Stomach (tissue), 8 donors: ENCODE measurements at regions not wholly inside any gene's neighbourhood (a gene's known extent, or its start where the extent isn't known, plus 50 kb on each side); places are given as distances from the start of the nearest gene placed in this dataset.

Source experiments
- DNase-seq, 2 donors: peaks; one replicate each; pipeline versions ENCODE4 v3.0.0 to v3.0.0-alpha.2; 2013 to 2019
- H3K27ac ChIP-seq, 5 donors: fragments of 200-600 bp in 4 of 5; sonication (generic) in 4 of 5; one replicate each; pipeline ENCODE4 v1.5.1; 2013 to 2019; ENCODE audit warnings: mild to moderate bottlenecking in 1 of 5, moderate library complexity in 1 of 5
- H3K27me3 ChIP-seq, 3 donors: fragments of 200-600 bp; sonication (generic); one replicate each; pipeline ENCODE4 v1.5.1; 2017 to 2019; ENCODE audit warnings: mixed run types in 1 of 3
- H3K36me3 ChIP-seq, 4 donors: fragments of 200-600 bp; sonication (generic); 1 replicate in 3 of 4; 2 replicates in 1 of 4; pipeline ENCODE4 v1.5.1; 2016 to 2019
- H3K4me1 ChIP-seq, 4 donors: fragments of 200-600 bp; sonication (generic); one replicate each; pipeline ENCODE4 v1.5.1; 2016 to 2019
- H3K4me3 ChIP-seq, 4 donors: fragments of 200-600 bp; sonication (generic) in 3 of 4; one replicate each; pipeline ENCODE4 v1.5.1; 2016 to 2019; ENCODE audit warnings: mild to moderate bottlenecking in 1 of 4
- H3K9me3 ChIP-seq, 4 donors: fragments of 200-600 bp; sonication (generic); one replicate each; pipeline ENCODE4 v1.5.1; 2016 to 2019
- CTCF ChIP-seq, 7 experiments: fragments of 450-650 bp in 4 of 7; fragments of 200-600 bp in 3 of 7; sonication (generic) in 3 of 7; IDR thresholded peaks; one replicate each; pipeline ENCODE4 v1.5.1; 2016 to 2019; ENCODE audit warnings: antibody characterized with exemption in 7 of 7, control low read depth in 2 of 7, mild to moderate bottlenecking in 1 of 7
- EP300 ChIP-seq: sonication (generic); formaldehyde crosslinking; IDR thresholded peaks from one replicate; pipeline ENCODE4 v1.6.1; 2017; ENCODE audit warnings: antibody characterized with exemption
- POLR2A ChIP-seq, 4 donors: fragments of 450-650 bp; IDR thresholded peaks; one replicate each; pipeline ENCODE4 v1.6.1; 2016; ENCODE audit warnings: antibody characterized with exemption in 4 of 4, control low read depth in 2 of 4, mild to moderate bottlenecking in 1 of 4, moderate library complexity in 1 of 4
- POLR2AphosphoS5 ChIP-seq, 3 donors: sonication (generic); formaldehyde crosslinking; IDR thresholded peaks; one replicate each; pipeline ENCODE4 v1.6.1; 2016; ENCODE audit warnings: antibody characterized with exemption in 3 of 3
- WGBS, 5 donors: extraction: QIAGEN DNeasy Blood & Tissue Kit in 3 of 5; methylation state at CpG; one replicate each; pipeline versions ENCODE4 v1.1.5 to v1.1.7; 2013 to 2018; 5-methylcytosine and 5-hydroxymethylcytosine counted together
- intact Hi-C: fragments of 100-400 bp; cut with DNase I; formaldehyde crosslinking; loops from one replicate; pipeline ENCODE4 v1.15.1; 2023; ENCODE audit warnings: low total_unique reads
- donor health status: healthy with polysubstance abuse.
- donor health status: Bipolar disorder and iron deficiency.
- donor health status: healthy.

- H3K27ac ChIP-seq: no peak overlapping the region
- no peak for DNase-seq
- peaks cover 0 to 9% (median 3%) of the 10 kb centered on the region in 3 donors for H3K27me3 ChIP-seq
- no peaks in the 10 kb centered on the region for H3K36me3 ChIP-seq
- peaks cover 0 to 4% (median 0%) of the 10 kb centered on the region in 4 donors for H3K9me3 ChIP-seq
- WGBS, 5 donors: 44 to 64% (median 60%) methylated on average over 1 of the region's 1 CpG
- intact Hi-C loops: no loop called here
- H3K4me3 ChIP-seq: no peak overlapping the region
- H3K4me1 ChIP-seq: no peaks in the 10 kb centered on the region
- TF ChIP-seq CTCF (IDR thresholded peaks at IDR 0.05) (no peak), POLR2A (IDR thresholded peaks at IDR 0.05) (no peak), POLR2AphosphoS5 (IDR thresholded peaks at IDR 0.05) (no peak), EP300 (no peak)
Measured at GRCh38 chr10:128985036-128985435, 482.0 kb upstream of the MGMT start.

- peaks cover 0 to 17% (median 0%) of the 10 kb centered on the region in 3 donors for H3K27me3 ChIP-seq
- peaks cover 0 to 4% (median 0%) of the 10 kb centered on the region in 4 donors for H3K9me3 ChIP-seq
- TF ChIP-seq POLR2A (IDR thresholded peaks at IDR 0.05) (no peak), POLR2AphosphoS5 (IDR thresholded peaks at IDR 0.05) (no peak), CTCF (IDR thresholded peaks at IDR 0.05) (no peak), EP300 (no peak)
- no peak for DNase-seq
- no peaks in the 10 kb centered on the region for H3K36me3 ChIP-seq
- 84 to 93% (median 90%) methylated on average over 17 of the region's 17 CpGs for WGBS, 5 donors
- no peak overlapping the region for H3K4me3 ChIP-seq
- H3K27ac ChIP-seq: no peak overlapping the region
- intact Hi-C loops: no loop called here
- no peaks in the 10 kb centered on the region for H3K4me1 ChIP-seq
Measured at GRCh38 chr10:128990986-128991385, 476.1 kb upstream of the MGMT start.

GRCh38 chr10:128992770-128993169 lies 474.3 kb upstream of the MGMT start:
- no peak overlapping the region for H3K4me3 ChIP-seq
- DNase-seq: no peak
- no peak for TF ChIP-seq POLR2AphosphoS5 (IDR thresholded peaks at IDR 0.05)
- no peak for TF ChIP-seq EP300
- TF ChIP-seq POLR2A (IDR thresholded peaks at IDR 0.05): no peak
- no peak for TF ChIP-seq CTCF (IDR thresholded peaks at IDR 0.05)
- H3K9me3 ChIP-seq: peaks cover 0 to 4% (median 0%) of the 10 kb centered on the region in 4 donors
- H3K27me3 ChIP-seq: peaks cover 0 to 12% (median 0%) of the 10 kb centered on the region in 3 donors
- H3K4me1 ChIP-seq: no peaks in the 10 kb centered on the region
- intact Hi-C loops: no loop called here
- no peak overlapping the region for H3K27ac ChIP-seq
- WGBS, 5 donors: 76 to 86% (median 81%) methylated on average over 5 of the region's 5 CpGs
- no peaks in the 10 kb centered on the region for H3K36me3 ChIP-seq

- intact Hi-C loops: no loop called here
- no peak overlapping the region for H3K4me3 ChIP-seq
- no peaks in the 10 kb centered on the region for H3K4me1 ChIP-seq
- peaks cover 0 to 8% (median 0%) of the 10 kb centered on the region in 3 donors for H3K27me3 ChIP-seq
- no peak overlapping the region for H3K27ac ChIP-seq
- no peaks in the 10 kb centered on the region for H3K36me3 ChIP-seq
- no peaks in the 10 kb centered on the region for H3K9me3 ChIP-seq
- WGBS, 5 donors: 73 to 82% (median 76%) methylated on average over 7 to 8 of the region's 8 CpGs
- TF ChIP-seq CTCF (IDR thresholded peaks at IDR 0.05) (no peak), EP300 (no peak), POLR2A (IDR thresholded peaks at IDR 0.05) (no peak), POLR2AphosphoS5 (IDR thresholded peaks at IDR 0.05) (no peak)
- DNase-seq: no peak
Measured at GRCh38 chr10:128993443-128993842, 473.6 kb upstream of the MGMT start.
